ENCODE measurements at regions not wholly inside any gene's neighbourhood (a gene's known extent, or its start where the extent isn't known, plus 50 kb on each side); places are given as distances from the start of the nearest gene placed in this dataset.
A peak's percentile ranks its signal among the peaks of the same experiment; 100 is the strongest.

DNA sequence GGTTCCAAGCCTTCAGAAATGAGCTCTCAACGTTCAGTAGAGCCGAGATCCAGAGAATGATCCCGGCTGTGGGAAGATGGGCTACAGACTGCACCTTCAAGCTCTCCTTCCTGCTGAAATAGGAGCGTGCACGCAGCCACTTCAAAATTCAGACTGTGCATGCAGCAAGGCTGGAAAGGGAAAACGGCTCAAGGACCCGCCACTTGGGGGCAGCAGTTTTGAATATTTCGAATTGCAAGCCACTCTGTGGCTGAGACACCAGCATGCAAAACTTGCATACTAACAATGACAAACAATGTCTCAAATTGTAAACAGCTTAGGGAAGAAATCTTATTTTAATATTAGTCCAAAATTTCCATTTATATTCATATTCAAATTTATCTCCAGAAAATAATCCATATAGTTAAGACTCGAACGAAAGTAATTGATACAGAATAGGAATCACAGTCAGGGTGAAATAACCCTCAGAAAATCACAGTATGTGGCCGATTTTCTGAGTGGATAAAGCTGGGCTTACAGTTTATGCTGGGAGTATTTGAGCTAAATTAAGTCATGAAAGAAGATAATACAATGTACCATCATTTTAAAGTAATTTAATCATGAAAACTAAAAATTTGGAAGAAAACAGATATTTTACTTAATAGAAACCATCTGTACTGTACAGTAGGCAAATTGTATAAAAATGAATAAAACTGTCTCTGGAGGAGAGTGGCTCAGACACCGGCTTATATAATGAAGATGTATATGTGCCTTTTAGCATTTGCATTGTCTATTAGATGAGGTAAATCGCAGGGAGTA lies 137.9 kb upstream of the MKI67 start:
- Histone ChIP-seq H3K4me3 (ENCODE audit: low read depth, low read length) (no peak overlapping the region), H3K27ac (no peak overlapping the region), H3K36me3 (ENCODE audit: control insufficient read depth, insufficient read depth, low read length) (no peaks in the 10 kb centered on the region), H3K27me3 (ENCODE audit: control insufficient read depth, insufficient read depth, low read length) (no peaks in the 10 kb centered on the region), H3K4me1 (no peaks in the 10 kb centered on the region), H3K79me2 (no peaks in the 10 kb centered on the region), H3K4me2 (ENCODE audit: low read length) (no peak overlapping the region), H2AFZ (no peak overlapping the region), H3K9ac (no peak overlapping the region), H3K9me3 (ENCODE audit: control insufficient read depth, low read length) (no peaks in the 10 kb centered on the region)
- TF ChIP-seq CTCF (IDR thresholded peaks at IDR 0.05) = peak; percentile 39

GRCh38 chr10:128265596-128265995 lies 139.4 kb upstream of the MKI67 start:
- no peaks in the 10 kb centered on the region for H3K4me1 ChIP-seq
- no peak overlapping the region for H3K27ac ChIP-seq
- no peak overlapping the region for H3K4me2 ChIP-seq (ENCODE audit: low read length)
- H2AFZ ChIP-seq = no peak overlapping the region
- no peak overlapping the region for H3K9ac ChIP-seq
- H3K27me3 ChIP-seq (ENCODE audit: control insufficient read depth, insufficient read depth, low read length) = no peaks in the 10 kb centered on the region
- H3K4me3 ChIP-seq (ENCODE audit: low read depth, low read length) = no peak overlapping the region
- H3K9me3 ChIP-seq (ENCODE audit: control insufficient read depth, low read length) = no peaks in the 10 kb centered on the region
- H3K79me2 ChIP-seq = no peaks in the 10 kb centered on the region
- no peaks in the 10 kb centered on the region for H3K36me3 ChIP-seq (ENCODE audit: control insufficient read depth, insufficient read depth, low read length)
- TF ChIP-seq CTCF (IDR thresholded peaks at IDR 0.05) = no peak

GRCh38 chr10:128267581-128267980 lies 141.4 kb upstream of the MKI67 start:
- H3K27ac ChIP-seq = no peak overlapping the region
- no peaks in the 10 kb centered on the region for H3K4me1 ChIP-seq
- no peaks in the 10 kb centered on the region for H3K36me3 ChIP-seq (ENCODE audit: control insufficient read depth, insufficient read depth, low read length)
- TF ChIP-seq CTCF (IDR thresholded peaks at IDR 0.05) = no peak
- no peak overlapping the region for H3K4me2 ChIP-seq (ENCODE audit: low read length)
- H3K27me3 ChIP-seq (ENCODE audit: control insufficient read depth, insufficient read depth, low read length) = no peaks in the 10 kb centered on the region
- no peak overlapping the region for H3K4me3 ChIP-seq (ENCODE audit: low read depth, low read length)
- no peak overlapping the region for H3K9ac ChIP-seq
- H3K79me2 ChIP-seq = no peaks in the 10 kb centered on the region
- H3K9me3 ChIP-seq (ENCODE audit: control insufficient read depth, low read length) = no peaks in the 10 kb centered on the region
- H2AFZ ChIP-seq = no peak overlapping the region

DNA sequence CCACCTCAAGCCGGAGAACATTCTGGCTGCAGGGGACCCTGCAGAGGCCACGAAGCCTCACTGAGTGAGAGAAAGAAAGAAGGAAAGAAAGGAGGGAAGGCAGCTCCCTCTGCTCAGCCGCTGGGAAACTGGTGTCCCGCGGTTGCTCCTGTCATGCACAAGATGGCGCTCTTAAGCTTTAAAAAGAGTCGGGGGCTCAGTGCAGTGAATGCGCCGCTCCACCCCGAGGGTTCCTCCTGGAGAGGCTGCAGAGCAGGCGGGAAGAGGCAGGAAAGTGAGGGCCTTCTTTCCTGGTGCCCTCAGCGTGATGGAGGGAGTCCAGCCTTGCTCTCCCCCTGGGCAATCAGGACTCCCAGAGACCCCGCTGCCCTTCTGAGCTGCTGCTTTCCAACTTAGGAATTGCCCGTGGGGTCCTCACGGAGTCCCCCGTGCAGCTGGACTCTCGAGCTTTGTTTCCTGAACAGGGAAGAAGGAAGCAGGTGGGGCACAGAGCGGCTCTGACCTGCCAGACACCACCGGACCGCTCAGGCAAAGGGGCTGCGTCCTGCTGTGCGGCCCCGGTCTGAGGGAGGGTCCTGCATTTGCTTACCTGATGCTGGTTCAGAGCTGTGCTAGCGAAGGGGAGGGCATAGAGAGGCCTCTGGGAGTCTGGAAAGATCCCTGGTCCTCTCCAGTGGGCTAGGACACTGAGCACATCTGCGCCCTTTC lies 141.9 kb upstream of the MKI67 start:
- no peaks in the 10 kb centered on the region for H3K4me1 ChIP-seq
- H3K36me3 ChIP-seq (ENCODE audit: control insufficient read depth, insufficient read depth, low read length) = no peaks in the 10 kb centered on the region
- TF ChIP-seq CTCF (IDR thresholded peaks at IDR 0.05) = no peak
- H3K9ac ChIP-seq = no peak overlapping the region
- no peak overlapping the region for H3K4me3 ChIP-seq (ENCODE audit: low read depth, low read length)
- H3K4me2 ChIP-seq (ENCODE audit: low read length) = no peak overlapping the region
- no peaks in the 10 kb centered on the region for H3K9me3 ChIP-seq (ENCODE audit: control insufficient read depth, low read length)
- H3K27me3 ChIP-seq (ENCODE audit: control insufficient read depth, insufficient read depth, low read length) = no peaks in the 10 kb centered on the region
- H3K79me2 ChIP-seq = no peaks in the 10 kb centered on the region
- H3K27ac ChIP-seq = no peak overlapping the region
- no peak overlapping the region for H2AFZ ChIP-seq

Data from parathyroid adenoma (tissue), 2 donors.